ENCODE measurements at regions not wholly inside any gene's neighbourhood (a gene's known extent, or its start where the extent isn't known, plus 50 kb on each side); places are given as distances from the start of the nearest gene placed in this dataset.
"Not testable (repeated sequence)": the region's sequence is repeated elsewhere in the genome, so short reads cannot be mapped to it uniquely, and the experiment has no call there.

DNA sequence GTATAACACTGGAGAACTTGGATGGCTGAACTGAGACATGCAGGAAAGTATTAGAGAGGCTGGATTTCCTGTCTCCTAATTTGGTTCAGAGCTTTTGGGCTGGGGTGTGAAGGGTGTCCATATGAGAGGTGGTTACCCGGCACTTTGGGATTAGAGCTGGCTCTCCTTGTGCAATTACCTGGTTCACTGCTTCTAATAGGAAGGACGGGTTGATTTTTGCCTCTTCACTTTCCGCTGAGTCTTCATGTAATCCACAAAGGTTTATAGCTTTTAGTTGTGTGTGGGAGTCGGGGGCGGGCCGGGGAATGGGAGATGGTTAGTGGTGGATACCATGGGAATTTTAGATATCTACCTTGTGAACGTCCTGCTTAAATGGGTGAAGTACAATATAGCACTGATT is 151.5 kb downstream of the BTBD3 start:
- Mint-ChIP-seq H3K27ac (no peak overlapping the region), H3K4me3 (no peak overlapping the region), H3K9me3 (peaks cover 0 to 8% of the 10 kb centered on the region in 2 donors), H3K27me3 (no peaks in the 10 kb centered on the region), H3K4me1 (peaks cover 4 to 14% of the 10 kb centered on the region in 2 donors), H3K36me3 (no peaks in the 10 kb centered on the region)
- DNase-seq (no peak), ATAC-seq (replicated peaks) (no peak)

- Mint-ChIP-seq H3K27ac (no peak overlapping the region), H3K36me3 (no peaks in the 10 kb centered on the region), H3K9me3 (peaks cover 0 to 2% of the 10 kb centered on the region in 2 donors), H3K4me1 (peaks cover 4 to 20% of the 10 kb centered on the region in 2 donors), H3K27me3 (no peaks in the 10 kb centered on the region), H3K4me3 (no peak overlapping the region)
- ATAC-seq (replicated peaks) (no peak), DNase-seq (no peak)
Measured at GRCh38 chr20:12072221-12072953, 154.7 kb downstream of the BTBD3 start.

DNA sequence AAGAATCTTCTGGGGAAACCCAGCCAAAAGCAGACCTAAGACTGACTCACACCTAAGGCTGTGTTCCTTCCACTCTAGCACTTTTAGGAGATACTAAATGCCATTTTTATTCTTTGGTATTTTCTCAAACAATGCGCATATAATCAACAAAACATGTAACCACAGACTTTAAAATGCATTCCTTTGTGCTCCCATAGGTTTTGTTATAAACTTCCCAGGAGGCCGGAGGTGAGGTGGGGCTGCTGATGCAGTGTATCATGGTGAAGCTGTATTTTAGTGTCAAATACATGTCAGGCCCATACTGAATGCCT is 155.2 kb downstream of the BTBD3 start:
- Mint-ChIP-seq H3K4me3 (no peak overlapping the region), H3K9me3 (peaks cover 0 to 2% of the 10 kb centered on the region in 2 donors), H3K4me1 (peaks cover 4 to 15% of the 10 kb centered on the region in 2 donors), H3K36me3 (no peaks in the 10 kb centered on the region), H3K27me3 (no peaks in the 10 kb centered on the region), H3K27ac (no peak overlapping the region)
- no peak for DNase-seq
- ATAC-seq (replicated peaks): no peak

DNA sequence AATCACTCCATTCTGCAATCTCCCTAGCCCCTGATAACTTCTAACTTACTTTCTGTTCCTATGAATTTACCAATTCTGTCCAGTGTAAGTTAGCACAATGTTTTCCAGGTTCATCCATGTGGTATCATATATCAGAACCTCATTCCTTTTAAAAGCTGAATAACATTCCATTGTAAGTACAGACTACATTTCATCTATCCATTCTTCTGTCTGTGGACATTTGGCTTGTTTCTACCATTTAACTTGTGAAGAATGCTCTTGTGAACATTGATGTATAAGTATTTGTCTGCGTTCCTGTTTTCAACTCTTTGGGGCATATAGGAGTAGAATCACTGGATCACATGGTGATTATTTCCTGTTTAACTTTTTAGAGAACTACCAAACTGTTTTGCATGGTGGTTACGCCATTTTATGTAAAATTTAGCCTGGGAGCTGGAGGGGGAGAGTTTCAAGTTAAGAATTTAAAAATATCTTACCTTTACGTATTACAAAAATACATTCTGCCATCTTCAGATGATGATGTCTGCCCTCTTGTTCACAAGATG is 156.5 kb downstream of the BTBD3 start:
- Mint-ChIP-seq H3K4me1 (peaks cover 4 to 10% of the 10 kb centered on the region in 2 donors), H3K27me3 (no peaks in the 10 kb centered on the region), H3K9me3 (peaks cover 0 to 2% of the 10 kb centered on the region in 2 donors), H3K27ac (no peak overlapping the region), H3K36me3 (no peaks in the 10 kb centered on the region), H3K4me3 (no peak overlapping the region)
- DNase-seq: no peak
- ATAC-seq (replicated peaks): no peak

DNA sequence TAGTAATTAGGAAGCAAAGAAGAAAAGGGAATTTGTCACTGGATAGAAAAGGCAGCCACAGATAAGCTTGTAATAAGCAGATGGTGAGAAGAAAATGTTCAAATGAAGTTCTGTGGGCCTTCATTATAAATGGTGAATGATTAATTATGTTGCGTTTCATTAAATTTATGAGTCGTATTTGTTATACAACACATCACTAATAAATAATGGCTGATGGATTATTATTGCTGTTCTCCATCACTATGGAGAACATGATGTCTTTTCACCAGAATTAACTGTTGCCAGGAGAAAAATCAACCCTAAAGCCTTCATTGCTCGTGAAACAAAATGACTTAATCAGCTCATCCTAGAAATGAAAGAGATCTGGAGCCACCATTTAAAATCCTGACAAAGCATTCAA is 158.5 kb downstream of the BTBD3 start:
- H3K27me3 Mint-ChIP-seq: no peaks in the 10 kb centered on the region
- H3K9me3 Mint-ChIP-seq: peaks cover 0 to 2% of the 10 kb centered on the region in 2 donors
- ATAC-seq (replicated peaks) (no peak), DNase-seq (no peak)
- H3K4me3 Mint-ChIP-seq: no peak overlapping the region
- peaks cover 2 to 10% of the 10 kb centered on the region in 2 donors for H3K4me1 Mint-ChIP-seq
- H3K27ac Mint-ChIP-seq: no peak overlapping the region
- H3K36me3 Mint-ChIP-seq: no peaks in the 10 kb centered on the region

- H3K27ac Mint-ChIP-seq: no peak overlapping the region
- DNase-seq (no peak), ATAC-seq (replicated peaks) (no peak)
- H3K4me1 Mint-ChIP-seq: peaks cover 2 to 10% of the 10 kb centered on the region in 2 donors
- H3K9me3 Mint-ChIP-seq: peaks cover 0 to 2% of the 10 kb centered on the region in 2 donors
- no peaks in the 10 kb centered on the region for H3K36me3 Mint-ChIP-seq
- H3K4me3 Mint-ChIP-seq: no peak overlapping the region
- no peaks in the 10 kb centered on the region for H3K27me3 Mint-ChIP-seq
Measured at GRCh38 chr20:12077875-12078274, 160.2 kb downstream of the BTBD3 start.

GRCh38 chr20:12079490-12079889 is 161.8 kb downstream of the BTBD3 start:
- no peaks in the 10 kb centered on the region for H3K36me3 Mint-ChIP-seq
- no peak overlapping the region for H3K27ac Mint-ChIP-seq
- peaks cover 0 to 2% of the 10 kb centered on the region in 2 donors for H3K9me3 Mint-ChIP-seq
- DNase-seq (no peak), ATAC-seq (replicated peaks) (no peak)
- peaks cover 0 to 3% of the 10 kb centered on the region in 2 donors for H3K4me1 Mint-ChIP-seq
- H3K4me3 Mint-ChIP-seq: no peak overlapping the region
- H3K27me3 Mint-ChIP-seq: no peaks in the 10 kb centered on the region

GRCh38 chr20:12083269-12083668 is 165.6 kb downstream of the BTBD3 start:
- no peak for ATAC-seq (replicated peaks)
- H3K36me3 Mint-ChIP-seq: no peaks in the 10 kb centered on the region

DNA sequence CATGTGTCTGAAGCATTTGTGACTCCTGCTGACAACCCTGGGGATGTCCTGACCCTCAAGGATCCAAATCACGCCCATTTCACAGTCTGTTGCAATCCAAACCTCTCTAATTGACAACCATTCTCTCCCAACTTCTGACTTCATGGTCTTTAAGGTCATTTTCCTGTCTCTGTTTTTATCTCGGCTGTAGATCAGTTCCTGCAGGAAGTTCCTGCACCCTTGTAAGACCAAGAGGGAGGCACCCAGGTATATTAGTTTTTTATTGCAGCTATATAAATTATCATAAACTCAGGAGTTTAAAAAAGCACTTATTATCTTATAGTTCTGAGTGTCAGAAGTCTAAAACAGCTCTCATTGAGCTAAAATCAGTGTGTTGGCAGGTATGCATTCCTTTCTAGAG is 166.8 kb downstream of the BTBD3 start:
- H3K4me3 Mint-ChIP-seq: no peak overlapping the region
- no peaks in the 10 kb centered on the region for H3K9me3 Mint-ChIP-seq
- H3K4me1 Mint-ChIP-seq: peaks cover 0 to 2% of the 10 kb centered on the region in 2 donors
- ATAC-seq (replicated peaks): no peak
- no peak overlapping the region for H3K27ac Mint-ChIP-seq
- H3K27me3 Mint-ChIP-seq: no peaks in the 10 kb centered on the region
- DNase-seq: no peak
- H3K36me3 Mint-ChIP-seq: no peaks in the 10 kb centered on the region

More at GRCh38 chr20:12083269-12083668, 165.6 kb downstream of the BTBD3 start:
- H3K4me3 Mint-ChIP-seq: no peak overlapping the region
- no peaks in the 10 kb centered on the region for H3K9me3 Mint-ChIP-seq
- no peak overlapping the region for H3K27ac Mint-ChIP-seq
- no peak for DNase-seq
- no peaks in the 10 kb centered on the region for H3K27me3 Mint-ChIP-seq
- peaks cover 0 to 2% of the 10 kb centered on the region in 2 donors for H3K4me1 Mint-ChIP-seq

DNA sequence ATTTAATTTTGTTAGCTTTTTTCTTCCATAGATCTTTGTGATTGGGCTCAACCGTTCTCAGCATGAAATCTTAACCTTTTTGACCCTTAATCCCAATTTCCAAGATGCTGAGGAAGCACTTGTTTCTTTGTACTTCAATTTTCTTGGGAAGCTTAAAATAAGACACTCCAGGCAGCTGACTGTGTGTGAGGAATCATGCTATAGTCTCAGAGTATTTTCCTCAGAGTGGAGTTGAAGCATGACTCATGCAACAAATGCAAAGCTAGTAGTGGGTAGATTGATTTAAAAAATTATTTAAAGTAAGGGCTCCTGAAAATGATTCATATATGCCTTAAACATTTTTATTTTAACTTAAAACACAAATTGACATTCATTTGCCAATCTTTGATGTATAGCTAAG is 168.7 kb downstream of the BTBD3 start:
- Mint-ChIP-seq H3K9me3 (no peaks in the 10 kb centered on the region), H3K4me1 (peaks cover 0 to 2% of the 10 kb centered on the region in 2 donors), H3K4me3 (no peak overlapping the region), H3K27ac (no peak overlapping the region), H3K36me3 (no peaks in the 10 kb centered on the region), H3K27me3 (no peaks in the 10 kb centered on the region)
- DNase-seq: no peak
- ATAC-seq (replicated peaks): no peak

- no peaks in the 10 kb centered on the region for H3K27me3 Mint-ChIP-seq
- H3K4me3 Mint-ChIP-seq: no peak overlapping the region
- ATAC-seq (replicated peaks) (no peak), DNase-seq (no peak)
- H3K4me1 Mint-ChIP-seq: peaks cover 0 to 2% of the 10 kb centered on the region in 2 donors
- no peak overlapping the region for H3K27ac Mint-ChIP-seq
- H3K36me3 Mint-ChIP-seq: no peaks in the 10 kb centered on the region
- H3K9me3 Mint-ChIP-seq: no peaks in the 10 kb centered on the region
Measured at GRCh38 chr20:12090920-12091319, 173.2 kb downstream of the BTBD3 start.

DNA sequence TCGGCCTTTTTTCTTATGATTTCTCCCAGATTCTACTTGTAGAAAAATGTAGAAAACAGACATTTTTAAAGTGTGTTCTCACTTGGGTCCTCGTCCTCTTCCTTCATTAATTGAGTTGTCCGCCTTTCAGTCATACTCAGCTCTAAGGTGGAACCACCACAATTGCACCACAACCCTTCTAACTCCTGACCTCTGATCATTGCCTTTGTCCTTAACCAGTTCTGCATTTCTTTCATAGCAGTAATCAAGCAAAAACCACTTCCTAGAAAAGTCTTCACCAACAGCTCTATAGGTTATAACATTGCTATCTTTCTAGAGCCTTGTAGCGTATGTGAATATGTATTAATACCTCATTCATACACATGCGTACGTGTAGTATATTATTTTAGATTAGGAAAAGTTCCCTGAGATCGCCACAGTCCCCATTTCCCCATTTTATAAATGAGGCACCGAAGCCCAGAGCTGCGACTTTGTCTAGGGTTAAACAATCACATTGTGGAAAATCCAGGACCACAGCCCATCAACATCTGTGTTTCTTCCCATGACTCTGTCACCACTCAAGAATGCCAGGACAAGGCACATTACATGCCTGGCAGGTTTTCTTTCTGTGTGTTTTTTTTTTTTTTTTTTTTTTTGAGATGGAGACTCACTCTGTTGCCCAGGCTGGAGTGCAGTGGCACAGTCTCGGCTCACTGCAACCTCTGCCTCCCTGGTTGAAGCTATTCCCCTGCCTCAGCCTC is 175.5 kb downstream of the BTBD3 start:
- Mint-ChIP-seq H3K4me1 (no peaks in the 10 kb centered on the region), H3K9me3 (no peaks in the 10 kb centered on the region), H3K27me3 (no peaks in the 10 kb centered on the region), H3K36me3 (no peaks in the 10 kb centered on the region), H3K27ac (no peak overlapping the region), H3K4me3 (no peak overlapping the region)
- ATAC-seq (replicated peaks): no peak
- DNase-seq: no peak

DNA sequence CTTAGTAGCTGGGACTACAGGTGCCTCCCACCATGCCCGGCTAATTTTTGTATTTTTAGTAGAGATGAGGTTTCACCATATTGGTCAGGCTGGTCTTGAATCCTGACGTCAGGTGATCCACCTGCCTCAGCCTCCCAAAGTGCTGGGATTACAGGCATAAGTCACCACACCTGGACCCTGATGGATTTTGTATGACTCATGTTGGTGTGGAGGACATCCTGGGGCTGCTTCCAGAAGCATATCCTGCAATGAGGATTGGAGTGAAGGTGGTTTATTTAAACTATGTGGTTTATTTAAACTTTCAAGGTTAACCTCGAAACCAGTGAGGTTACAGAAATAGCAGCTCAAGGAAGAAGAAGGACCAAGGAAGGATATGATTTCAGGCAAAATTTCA is 176.1 kb downstream of the BTBD3 start:
- H3K4me3 Mint-ChIP-seq; H3K27ac Mint-ChIP-seq; DNase-seq; H3K27me3 Mint-ChIP-seq; H3K36me3 Mint-ChIP-seq; H3K4me1 Mint-ChIP-seq; ATAC-seq (replicated peaks); H3K9me3 Mint-ChIP-seq: not testable (repeated sequence)

DNA sequence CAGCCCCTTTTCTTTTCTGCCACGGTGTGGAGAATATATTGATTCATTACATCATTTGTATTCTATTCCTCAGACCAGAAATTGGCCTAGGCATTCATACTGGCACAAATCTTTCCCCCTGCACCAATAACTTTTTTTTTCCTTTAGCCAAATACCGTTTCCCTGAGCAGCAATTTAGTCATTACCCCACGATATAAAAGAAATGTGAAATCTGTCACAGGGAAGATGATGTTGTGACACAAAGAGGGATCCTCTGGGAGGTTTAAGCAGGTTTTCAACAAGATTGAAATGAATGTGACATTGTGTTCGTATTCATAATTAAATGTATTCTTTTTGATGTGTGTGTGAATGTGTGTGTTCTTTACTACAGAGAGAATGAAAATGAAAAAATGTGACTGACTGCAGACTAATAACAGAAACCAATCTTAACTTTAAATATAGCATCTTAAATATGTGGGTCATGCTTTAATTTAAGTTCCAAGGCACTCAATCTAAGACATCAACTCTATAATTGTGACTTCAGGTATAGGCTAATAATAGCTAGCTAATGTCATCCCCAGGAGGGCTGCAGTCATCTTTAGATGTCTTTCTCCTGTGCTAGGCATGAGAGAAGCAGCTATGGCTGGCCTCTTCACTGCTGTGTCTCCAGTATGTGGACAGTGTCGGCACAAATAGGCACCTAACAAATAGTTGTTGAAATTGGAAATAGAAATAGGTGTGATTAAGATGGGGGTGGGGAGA is 177.7 kb downstream of the BTBD3 start:
- Mint-ChIP-seq H3K4me3 (no peak overlapping the region), H3K27ac (no peak overlapping the region), H3K4me1 (no peaks in the 10 kb centered on the region), H3K27me3 (no peaks in the 10 kb centered on the region), H3K36me3 (no peaks in the 10 kb centered on the region), H3K9me3 (no peaks in the 10 kb centered on the region)
- no peak for ATAC-seq (replicated peaks)
- DNase-seq: no peak
